B cell (primary cell): ENCODE measurements at regions not wholly inside any gene's neighbourhood (a gene's known extent, or its start where the extent isn't known, plus 50 kb on each side); places are given as distances from the start of the nearest gene placed in this dataset.

Experiments
- ATAC-seq: fragments of 200-7000 bp; cut with Tn5 transposase; one replicate; pipeline ENCODE4 v1.10.0; 2021; ENCODE audit warnings: low read depth, mild to moderate bottlenecking, moderate number of reproducible peaks, moderate library complexity
- CTCF ChIA-PET: fragments of 350-600 bp; sonication (Branson Sonifier 250); formaldehyde crosslinking; loops from one replicate; lab custom pipeline; 2021; ENCODE audit warnings: antibody characterized with exemption, inconsistent platforms; lab: Charles Lee
- POLR2A ChIA-PET: fragments of 350-600 bp; sonication (Branson Sonifier 250); formaldehyde crosslinking; loops from one replicate; lab custom pipeline; 2021; ENCODE audit warnings: antibody characterized with exemption; lab: Charles Lee
- DNase-seq: peaks from one replicate; pipeline ENCODE4 v3.0.0; 2013
- H2AFZ ChIP-seq: 2 replicates; pipeline ENCODE4 v1.6.1; 2012; ENCODE audit warnings: mild to moderate bottlenecking, low read depth, low read length; ENCODE audit not compliant: insufficient read depth, poor library complexity, severe bottlenecking
- H3K27ac ChIP-seq, 2 donors: 1 replicate in 1 of 2; 2 replicates in 1 of 2; pipeline ENCODE4 v1.5.1; 2012 to 2013; ENCODE audit warnings: low read length in 2 of 2, mild to moderate bottlenecking in 2 of 2, moderate library complexity in 1 of 2
- H3K27me3 ChIP-seq, 4 experiments: fragments of 200-600 bp in 1 of 4; sonication (generic) in 1 of 4; replicated peaks in 1 of 4; 1 replicate in 2 of 4; 2 replicates in 2 of 4; pipeline versions ENCODE4 v1.6.1 to v1.7.0; 2013 to 2016; ENCODE audit warnings: low read length in 3 of 4, mild to moderate bottlenecking in 2 of 4, mixed read lengths in 1 of 4, moderate library complexity in 1 of 4; ENCODE audit not compliant: insufficient read depth in 4 of 4, control insufficient read depth in 3 of 4; ENCODE audit errors: control extremely low read depth in 1 of 4
- H3K36me3 ChIP-seq, 2 experiments: replicated peaks in 1 of 2; 1 replicate in 1 of 2; 2 replicates in 1 of 2; pipeline versions ENCODE4 v1.6.1 to v1.7.1; 2013; ENCODE audit warnings: low read length in 1 of 2; ENCODE audit not compliant: insufficient read depth in 2 of 2, control insufficient read depth in 1 of 2; ENCODE audit errors: control extremely low read depth in 1 of 2, extremely low read depth in 1 of 2
- H3K4me1 ChIP-seq, 2 donors: fragments of 200-600 bp in 1 of 2; sonication (generic) in 1 of 2; 1 replicate in 1 of 2; 2 replicates in 1 of 2; pipeline versions ENCODE4 v1.5.1 to v1.6.1; 2013 to 2017; ENCODE audit warnings: low read length in 2 of 2; ENCODE audit not compliant: control insufficient read depth in 2 of 2, insufficient read depth in 2 of 2
- H3K4me2 ChIP-seq: replicated peaks from 2 replicates; pipeline ENCODE3; 2012; ENCODE audit warnings: mild to moderate bottlenecking, low read depth, low read length; ENCODE audit not compliant: poor library complexity, severe bottlenecking
- H3K4me3 ChIP-seq, 5 experiments: fragments of 200-600 bp in 1 of 5; sonication (generic) in 1 of 5; 1 replicate in 3 of 5; 2 replicates in 2 of 5; pipeline versions ENCODE4 v1.5.1 to v1.7.0; 2011 to 2016; ENCODE audit warnings: low read length in 4 of 5, mild to moderate bottlenecking in 4 of 5, low read depth in 2 of 5, control low read depth in 1 of 5, moderate library complexity in 1 of 5; ENCODE audit not compliant: insufficient read depth in 1 of 5; ENCODE audit errors: control extremely low read depth in 1 of 5, extremely low read depth in 1 of 5
- H3K79me2 ChIP-seq: fragments of 200-600 bp; sonication (generic); one replicate; pipeline ENCODE4 v1.6.0; 2016; ENCODE audit warnings: low read length; ENCODE audit not compliant: control insufficient read depth, insufficient read depth
- H3K9ac ChIP-seq: fragments of 200-600 bp; sonication (generic); 2 replicates; pipeline ENCODE4 v1.6.1; 2017; ENCODE audit warnings: mild to moderate bottlenecking, low read length, moderate library complexity
- H3K9me3 ChIP-seq, 3 donors: one replicate each; pipeline versions ENCODE4 v1.6.1 to v1.7.1; 2013; ENCODE audit warnings: low read length in 2 of 3; ENCODE audit not compliant: control insufficient read depth in 2 of 3, insufficient read depth in 1 of 3; ENCODE audit errors: control extremely low read depth in 1 of 3
- H4K20me1 ChIP-seq: 2 replicates; pipeline ENCODE4 v1.6.0; 2012; ENCODE audit warnings: mild to moderate bottlenecking, low read length; ENCODE audit not compliant: insufficient read depth, control insufficient read depth, poor library complexity, severe bottlenecking
- H3K27ac Mint-ChIP-seq: one replicate; pipeline ENCODE4 v1.8.0; 2021; ENCODE audit warnings: mixed read lengths
- H3K27me3 Mint-ChIP-seq: one replicate; pipeline ENCODE4 v1.8.0; 2021; ENCODE audit warnings: mixed read lengths
- H3K4me1 Mint-ChIP-seq: one replicate; pipeline ENCODE4 v1.8.0; 2021; ENCODE audit warnings: mixed read lengths
- H3K4me3 Mint-ChIP-seq: one replicate; pipeline ENCODE4 v1.8.0; 2021; ENCODE audit warnings: mixed read lengths
- H3K9me3 Mint-ChIP-seq: one replicate; pipeline ENCODE4 v1.8.0; 2022; ENCODE audit warnings: mixed read lengths; ENCODE audit not compliant: insufficient read depth
- CTCF ChIP-seq: fragments of 200-600 bp; IDR thresholded peaks from one replicate; pipeline ENCODE4 v1.8.0; 2022; ENCODE audit warnings: antibody characterized with exemption, mild to moderate bottlenecking
- EZH2 ChIP-seq: IDR thresholded peaks from 2 replicates; pipeline ENCODE4 v1.6.1; 2012; ENCODE audit warnings: borderline replicate concordance, low read depth, mild to moderate bottlenecking, moderate library complexity, low read length; ENCODE audit not compliant: insufficient read depth, poor library complexity, severe bottlenecking
- WGBS: methylation state at CpG from one replicate; pipeline ENCODE4 v1.1.5; 2013; ENCODE audit warnings: missing lambda C conversion rate; ENCODE audit not compliant: insufficient coverage; 5-methylcytosine and 5-hydroxymethylcytosine counted together
- intact Hi-C: fragments of 100-400 bp; cut with micrococcal nuclease; formaldehyde crosslinking; loops from one replicate; pipeline ENCODE4 v1.10.0; 2022

- DNase-seq: no peak
- H2AFZ ChIP-seq: no peak overlapping the region
- no peak overlapping the region for H3K27ac ChIP-seq
- POLR2A ChIA-PET: no interaction called here
- ATAC-seq: no peak
- H3K36me3 ChIP-seq: no peaks in the 10 kb centered on the region
- H3K27ac Mint-ChIP-seq: no peak overlapping the region
- no peak for TF ChIP-seq CTCF
- no peak for TF ChIP-seq EZH2
- intact Hi-C loops: no loop called here
- no peak overlapping the region for H3K4me2 ChIP-seq
- no peaks in the 10 kb centered on the region for H4K20me1 ChIP-seq
- H3K79me2 ChIP-seq: no peaks in the 10 kb centered on the region
- no peak overlapping the region for H3K4me3 Mint-ChIP-seq
- H3K9ac ChIP-seq: no peak overlapping the region
- no peaks in the 10 kb centered on the region for H3K27me3 Mint-ChIP-seq
- no peak overlapping the region for H3K4me3 ChIP-seq
- peaks cover 4% of the 10 kb centered on the region for H3K9me3 Mint-ChIP-seq
- CTCF ChIA-PET: no interaction called here
- H3K4me1 ChIP-seq: no peaks in the 10 kb centered on the region
- no peaks in the 10 kb centered on the region for H3K27me3 ChIP-seq
- 96% methylated on average over 5 of the region's 9 CpGs for WGBS
- no peaks in the 10 kb centered on the region for H3K4me1 Mint-ChIP-seq
- H3K9me3 ChIP-seq: peaks cover 1 to 10% (median 2%) of the 10 kb centered on the region in 3 donors
Measured at GRCh38 chr4:59759082-59759825, 1440.9 kb upstream of the ADGRL3 start.

GRCh38 chr4:59762344-59762743 lies 1437.8 kb upstream of the ADGRL3 start:
- no peaks in the 10 kb centered on the region for H3K4me1 Mint-ChIP-seq
- no peak overlapping the region for H3K27ac Mint-ChIP-seq
- no peaks in the 10 kb centered on the region for H3K27me3 Mint-ChIP-seq
- Histone ChIP-seq H3K27me3 (no peaks in the 10 kb centered on the region), H3K9ac (no peak overlapping the region), H2AFZ (no peak overlapping the region), H3K4me3 (no peak overlapping the region), H3K36me3 (no peaks in the 10 kb centered on the region), H3K79me2 (no peaks in the 10 kb centered on the region), H3K27ac (no peak overlapping the region), H3K9me3 (peaks cover 0 to 10% (median 2%) of the 10 kb centered on the region in 3 donors), H3K4me1 (no peaks in the 10 kb centered on the region), H4K20me1 (no peaks in the 10 kb centered on the region), H3K4me2 (no peak overlapping the region)
- intact Hi-C loops: no loop called here
- no peak for TF ChIP-seq CTCF
- TF ChIP-seq EZH2: no peak
- ATAC-seq (no peak), DNase-seq (no peak)
- ChIA-PET POLR2A (no interaction called here), CTCF (no interaction called here)
- no peak overlapping the region for H3K4me3 Mint-ChIP-seq
- H3K9me3 Mint-ChIP-seq: peaks cover 4% of the 10 kb centered on the region
- WGBS: no CpG with 5 or more reads among the region's 4 CpGs
